ENCODE measurements at regions not wholly inside any gene's neighbourhood (a gene's known extent, or its start where the extent isn't known, plus 50 kb on each side); places are given as distances from the start of the nearest gene placed in this dataset.

DNA sequence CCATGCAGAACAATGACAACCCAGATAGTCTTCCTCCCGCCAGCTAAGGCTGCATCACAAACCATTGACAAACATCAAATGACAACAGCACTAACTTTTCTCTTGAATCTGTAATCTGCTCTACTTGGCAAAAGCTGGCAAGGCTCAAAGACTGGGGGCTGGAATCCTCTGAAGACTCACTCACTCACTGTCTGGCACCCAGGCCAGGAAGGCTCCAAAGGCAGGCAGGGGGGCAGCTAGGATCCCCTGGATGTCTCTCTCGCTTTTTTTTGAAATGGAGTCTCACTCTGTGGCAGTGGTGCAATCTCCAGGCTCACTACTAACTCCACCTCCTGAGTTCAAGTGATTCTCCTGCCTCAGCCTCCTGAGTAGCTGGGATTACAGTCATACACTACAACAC, 159.7 kb upstream of the GPR26 start (continued):
- TF ChIP-seq, protein P1, sequence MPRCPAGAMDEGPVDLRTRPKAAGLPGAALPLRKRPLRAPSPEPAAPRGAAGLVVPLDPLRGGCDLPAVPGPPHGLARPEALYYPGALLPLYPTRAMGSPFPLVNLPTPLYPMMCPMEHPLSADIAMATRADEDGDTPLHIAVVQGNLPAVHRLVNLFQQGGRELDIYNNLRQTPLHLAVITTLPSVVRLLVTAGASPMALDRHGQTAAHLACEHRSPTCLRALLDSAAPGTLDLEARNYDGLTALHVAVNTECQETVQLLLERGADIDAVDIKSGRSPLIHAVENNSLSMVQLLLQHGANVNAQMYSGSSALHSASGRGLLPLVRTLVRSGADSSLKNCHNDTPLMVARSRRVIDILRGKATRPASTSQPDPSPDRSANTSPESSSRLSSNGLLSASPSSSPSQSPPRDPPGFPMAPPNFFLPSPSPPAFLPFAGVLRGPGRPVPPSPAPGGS (IDR thresholded peaks at IDR 0.05): no peak
- no peak for TF ChIP-seq RARB (CRISPR knock-in tag; IDR thresholded peaks at IDR 0.05)
- no peak for TF ChIP-seq FOSL2 (IDR thresholded peaks at IDR 0.05)
- no peak for TF ChIP-seq FOSL2 (CRISPR knock-in tag; IDR thresholded peaks at IDR 0.05)
- TF ChIP-seq, protein P2, sequence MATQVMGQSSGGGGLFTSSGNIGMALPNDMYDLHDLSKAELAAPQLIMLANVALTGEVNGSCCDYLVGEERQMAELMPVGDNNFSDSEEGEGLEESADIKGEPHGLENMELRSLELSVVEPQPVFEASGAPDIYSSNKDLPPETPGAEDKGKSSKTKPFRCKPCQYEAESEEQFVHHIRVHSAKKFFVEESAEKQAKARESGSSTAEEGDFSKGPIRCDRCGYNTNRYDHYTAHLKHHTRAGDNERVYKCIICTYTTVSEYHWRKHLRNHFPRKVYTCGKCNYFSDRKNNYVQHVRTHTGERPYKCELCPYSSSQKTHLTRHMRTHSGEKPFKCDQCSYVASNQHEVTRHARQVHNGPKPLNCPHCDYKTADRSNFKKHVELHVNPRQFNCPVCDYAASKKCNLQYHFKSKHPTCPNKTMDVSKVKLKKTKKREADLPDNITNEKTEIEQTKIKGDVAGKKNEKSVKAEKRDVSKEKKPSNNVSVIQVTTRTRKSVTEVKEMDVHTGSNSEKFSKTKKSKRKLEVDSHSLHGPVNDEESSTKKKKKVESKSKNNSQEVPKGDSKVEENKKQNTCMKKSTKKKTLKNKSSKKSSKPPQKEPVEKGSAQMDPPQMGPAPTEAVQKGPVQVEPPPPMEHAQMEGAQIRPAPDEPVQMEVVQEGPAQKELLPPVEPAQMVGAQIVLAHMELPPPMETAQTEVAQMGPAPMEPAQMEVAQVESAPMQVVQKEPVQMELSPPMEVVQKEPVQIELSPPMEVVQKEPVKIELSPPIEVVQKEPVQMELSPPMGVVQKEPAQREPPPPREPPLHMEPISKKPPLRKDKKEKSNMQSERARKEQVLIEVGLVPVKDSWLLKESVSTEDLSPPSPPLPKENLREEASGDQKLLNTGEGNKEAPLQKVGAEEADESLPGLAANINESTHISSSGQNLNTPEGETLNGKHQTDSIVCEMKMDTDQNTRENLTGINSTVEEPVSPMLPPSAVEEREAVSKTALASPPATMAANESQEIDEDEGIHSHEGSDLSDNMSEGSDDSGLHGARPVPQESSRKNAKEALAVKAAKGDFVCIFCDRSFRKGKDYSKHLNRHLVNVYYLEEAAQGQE (IDR thresholded peaks at IDR 0.05): no peak
- TF ChIP-seq, protein P3, sequence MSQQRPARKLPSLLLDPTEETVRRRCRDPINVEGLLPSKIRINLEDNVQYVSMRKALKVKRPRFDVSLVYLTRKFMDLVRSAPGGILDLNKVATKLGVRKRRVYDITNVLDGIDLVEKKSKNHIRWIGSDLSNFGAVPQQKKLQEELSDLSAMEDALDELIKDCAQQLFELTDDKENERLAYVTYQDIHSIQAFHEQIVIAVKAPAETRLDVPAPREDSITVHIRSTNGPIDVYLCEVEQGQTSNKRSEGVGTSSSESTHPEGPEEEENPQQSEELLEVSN (IDR thresholded peaks at IDR 0.05; ENCODE audit: borderline replicate concordance, low read depth): no peak
- TF ChIP-seq SREBF2 (IDR thresholded peaks at IDR 0.05): no peak

DNA sequence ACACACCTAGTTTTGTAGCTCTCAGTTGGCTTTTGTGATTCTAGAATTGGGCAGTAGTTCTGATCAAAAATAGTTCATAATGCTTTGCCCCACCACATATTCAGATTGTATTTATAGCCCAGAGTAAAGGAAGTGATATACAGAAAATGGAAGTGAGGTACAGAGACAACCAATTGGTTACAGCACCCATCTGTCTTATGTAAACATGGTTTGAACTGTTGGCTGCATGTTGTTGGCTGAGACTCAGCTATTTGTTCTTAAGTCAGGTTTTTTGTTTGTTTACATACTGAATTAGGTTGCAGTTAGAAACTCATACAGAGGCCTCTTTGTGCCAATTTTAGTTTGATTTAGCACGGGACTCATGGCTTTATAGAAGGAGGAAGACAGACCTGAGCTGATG, 158.9 kb upstream of the GPR26 start:
- 3% methylated on average over 1 of the region's 1 CpG for WGBS (ENCODE audit: missing lambda C conversion rate)
- FAIRE-seq: no peak
- H3K4me1 ChIP-seq: no peaks in the 10 kb centered on the region

More for the DNA sequence above, 158.9 kb upstream of the GPR26 start:
- TF ChIP-seq, protein P4, sequence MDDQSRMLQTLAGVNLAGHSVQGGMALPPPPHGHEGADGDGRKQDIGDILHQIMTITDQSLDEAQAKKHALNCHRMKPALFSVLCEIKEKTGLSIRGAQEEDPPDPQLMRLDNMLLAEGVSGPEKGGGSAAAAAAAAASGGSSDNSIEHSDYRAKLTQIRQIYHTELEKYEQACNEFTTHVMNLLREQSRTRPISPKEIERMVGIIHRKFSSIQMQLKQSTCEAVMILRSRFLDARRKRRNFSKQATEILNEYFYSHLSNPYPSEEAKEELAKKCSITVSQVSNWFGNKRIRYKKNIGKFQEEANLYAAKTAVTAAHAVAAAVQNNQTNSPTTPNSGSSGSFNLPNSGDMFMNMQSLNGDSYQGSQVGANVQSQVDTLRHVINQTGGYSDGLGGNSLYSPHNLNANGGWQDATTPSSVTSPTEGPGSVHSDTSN (IDR thresholded peaks at IDR 0.05): no peak
- no peak for TF ChIP-seq RARB (CRISPR knock-in tag; IDR thresholded peaks at IDR 0.05)
- no peak for TF ChIP-seq KDM1A (IDR thresholded peaks at IDR 0.05; ENCODE audit: low read depth)
- no peak for TF ChIP-seq FOXS1 (CRISPR knock-in tag; IDR thresholded peaks at IDR 0.05)
- TF ChIP-seq POLR2AphosphoS2 (conservative IDR thresholded peaks at IDR 0.05; ENCODE audit: low read length): no peak
- TF ChIP-seq GATA3 (IDR thresholded peaks at IDR 0.05; ENCODE audit: borderline replicate concordance): no peak
- no peak for TF ChIP-seq RNF2 (IDR thresholded peaks at IDR 0.05; ENCODE audit: borderline replicate concordance, low read depth)
- TF ChIP-seq, protein P5, sequence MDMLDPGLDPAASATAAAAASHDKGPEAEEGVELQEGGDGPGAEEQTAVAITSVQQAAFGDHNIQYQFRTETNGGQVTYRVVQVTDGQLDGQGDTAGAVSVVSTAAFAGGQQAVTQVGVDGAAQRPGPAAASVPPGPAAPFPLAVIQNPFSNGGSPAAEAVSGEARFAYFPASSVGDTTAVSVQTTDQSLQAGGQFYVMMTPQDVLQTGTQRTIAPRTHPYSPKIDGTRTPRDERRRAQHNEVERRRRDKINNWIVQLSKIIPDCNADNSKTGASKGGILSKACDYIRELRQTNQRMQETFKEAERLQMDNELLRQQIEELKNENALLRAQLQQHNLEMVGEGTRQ (IDR thresholded peaks at IDR 0.05): no peak
- no peak for TF ChIP-seq PHF8 (IDR thresholded peaks at IDR 0.05; ENCODE audit: borderline replicate concordance, low read depth)
- no peak for TF ChIP-seq NR3C1 (IDR thresholded peaks at IDR 0.05)
- TF ChIP-seq SREBF2 (IDR thresholded peaks at IDR 0.05): no peak
- no peak for TF ChIP-seq HOXA7 (CRISPR knock-in tag; IDR thresholded peaks at IDR 0.05)
- TF ChIP-seq, protein P6, sequence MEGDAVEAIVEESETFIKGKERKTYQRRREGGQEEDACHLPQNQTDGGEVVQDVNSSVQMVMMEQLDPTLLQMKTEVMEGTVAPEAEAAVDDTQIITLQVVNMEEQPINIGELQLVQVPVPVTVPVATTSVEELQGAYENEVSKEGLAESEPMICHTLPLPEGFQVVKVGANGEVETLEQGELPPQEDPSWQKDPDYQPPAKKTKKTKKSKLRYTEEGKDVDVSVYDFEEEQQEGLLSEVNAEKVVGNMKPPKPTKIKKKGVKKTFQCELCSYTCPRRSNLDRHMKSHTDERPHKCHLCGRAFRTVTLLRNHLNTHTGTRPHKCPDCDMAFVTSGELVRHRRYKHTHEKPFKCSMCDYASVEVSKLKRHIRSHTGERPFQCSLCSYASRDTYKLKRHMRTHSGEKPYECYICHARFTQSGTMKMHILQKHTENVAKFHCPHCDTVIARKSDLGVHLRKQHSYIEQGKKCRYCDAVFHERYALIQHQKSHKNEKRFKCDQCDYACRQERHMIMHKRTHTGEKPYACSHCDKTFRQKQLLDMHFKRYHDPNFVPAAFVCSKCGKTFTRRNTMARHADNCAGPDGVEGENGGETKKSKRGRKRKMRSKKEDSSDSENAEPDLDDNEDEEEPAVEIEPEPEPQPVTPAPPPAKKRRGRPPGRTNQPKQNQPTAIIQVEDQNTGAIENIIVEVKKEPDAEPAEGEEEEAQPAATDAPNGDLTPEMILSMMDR (IDR thresholded peaks at IDR 0.05): no peak
- TF ChIP-seq NPAS2 (CRISPR knock-in tag; IDR thresholded peaks at IDR 0.05; ENCODE audit: borderline replicate concordance): no peak
- TF ChIP-seq, protein P1 (IDR thresholded peaks at IDR 0.05): no peak
- TF ChIP-seq ZNF302 (CRISPR knock-in tag; IDR thresholded peaks at IDR 0.05): no peak
- ATAC-seq: no peak
- H3K27ac ChIP-seq: no peak overlapping the region
- DNase-seq (ENCODE audit: low read depth in 1 of 2, low spot score in 1 of 2): no peak
- no peaks in the 10 kb centered on the region for H3K9me3 ChIP-seq
- no peak overlapping the region for H3K4me2 ChIP-seq
- no peak overlapping the region for H3K4me3 ChIP-seq
- ChIA-PET CTCF (no interaction called here), POLR2A (no interaction called here)
